ENCODE measurements at regions not wholly inside any gene's neighbourhood (a gene's known extent, or its start where the extent isn't known, plus 50 kb on each side); places are given as distances from the start of the nearest gene placed in this dataset.

- no peaks in the 10 kb centered on the region for H3K9me3 ChIP-seq (replicated peaks; ENCODE audit: control insufficient read depth, insufficient read depth, low read length)
- BruUV-seq (replicated peaks) = no TSS peak
- no peak overlapping the region for H3K27ac ChIP-seq (ENCODE audit: control insufficient read depth, insufficient read depth)
- DNase-seq (ENCODE audit: low read depth, low spot score) (no peak), ATAC-seq (no peak), FAIRE-seq (no peak)
- SMC1A ChIA-PET (ENCODE audit: uncharacterized antibody, unreplicated experiment) = interaction anchor here (0.8 to 1.1 kb wide), 2 partner anchors 12 to 14 kb away, joined by 3 read pairs; no protein-coding TSS in a partner anchor
- no peaks in the 10 kb centered on the region for H3K36me3 ChIP-seq (ENCODE audit: control insufficient read depth in 2 of 2, insufficient read depth in 2 of 2, low read length in 1 of 2)
- RAD21 ChIA-PET (ENCODE audit: unreplicated experiment) = no interaction called here
- 3% methylated on average over 2 of the region's 2 CpGs for WGBS (ENCODE audit: insufficient coverage, insufficient replicate concordance, low lambda C conversion rate, missing lambda C conversion rate)
- TF ChIP-seq IRF5 (IDR thresholded peaks at IDR 0.05; ENCODE audit: borderline replicate concordance) = no peak
- TF ChIP-seq E2F8 (IDR thresholded peaks at IDR 0.05; ENCODE audit: low read depth, partially characterized antibody) = no peak
- TF ChIP-seq EP300 (IDR thresholded peaks at IDR 0.05; ENCODE audit: borderline replicate concordance in 1 of 2, control insufficient read depth in 1 of 2, low read depth in 2 of 2, low read length in 2 of 2) = no peak
- TF ChIP-seq PBX3 (IDR thresholded peaks at IDR 0.05; ENCODE audit: insufficient replicate concordance, low read depth, low read length) = no peak
- TF ChIP-seq MXI1 (IDR thresholded peaks at IDR 0.05; ENCODE audit: low read depth, low read length) = no peak
- TF ChIP-seq ZNF592 (IDR thresholded peaks at IDR 0.05) = no peak
- no peak for TF ChIP-seq WRNIP1 (IDR thresholded peaks at IDR 0.05; ENCODE audit: borderline replicate concordance, low read depth, low read length)
- no peak for TF ChIP-seq CTCF (IDR thresholded peaks at IDR 0.05 in 2 of 3, conservative IDR thresholded peaks at IDR 0.05 in 1 of 3; ENCODE audit: control insufficient read depth in 2 of 3, extremely low read depth in 1 of 3, insufficient read depth in 1 of 3, low read depth in 3 of 3, low read length in 3 of 3)
- no peak for TF ChIP-seq BACH1 (IDR thresholded peaks at IDR 0.05; ENCODE audit: borderline replicate concordance)
- no peak for TF ChIP-seq BMI1 (IDR thresholded peaks at IDR 0.05; ENCODE audit: borderline replicate concordance)
- CTCF ChIA-PET = interaction anchor here (1.2 kb wide), 1 partner anchor 10 kb away, joined by 4 read pairs; no protein-coding TSS in a partner anchor
- H3K27me3 ChIP-seq (replicated peaks in 1 of 2; ENCODE audit: control insufficient read depth in 2 of 2, insufficient read depth in 2 of 2, low read length in 1 of 2) = no peaks in the 10 kb centered on the region
- in situ Hi-C loops (cut with MboI) (no loop called here), intact Hi-C loops (cut with micrococcal nuclease; ENCODE audit: unreplicated experiment) (no loop called here)
- H3K4me3 ChIP-seq = no peak overlapping the region
- no peaks in the 10 kb centered on the region for H4K20me1 ChIP-seq (ENCODE audit: control insufficient read depth, insufficient read depth)
- H2AFZ ChIP-seq (ENCODE audit: control insufficient read depth, low read depth, low read length) = no peak overlapping the region
- no peak overlapping the region for H3K4me2 ChIP-seq (ENCODE audit: control insufficient read depth, insufficient read depth)
- no peaks in the 10 kb centered on the region for H3K79me2 ChIP-seq (ENCODE audit: control insufficient read depth, insufficient read depth, low read length)
- no peak overlapping the region for H3K9ac ChIP-seq (ENCODE audit: control insufficient read depth, insufficient read depth, low read length)
- H3K4me1 ChIP-seq (ENCODE audit: control insufficient read depth, insufficient read depth, low read length) = no peaks in the 10 kb centered on the region
- POLR2A ChIA-PET = no interaction called here
Measured at GRCh38 chr10:9469663-9470205, 1415.2 kb downstream of the GATA3 start.
